ENCODE measurements at regions not wholly inside any gene's neighbourhood (a gene's known extent, or its start where the extent isn't known, plus 50 kb on each side); places are given as distances from the start of the nearest gene placed in this dataset.
"Not testable (repeated sequence)": the region's sequence is repeated elsewhere in the genome, so short reads cannot be mapped to it uniquely, and the experiment has no call there.

DNA sequence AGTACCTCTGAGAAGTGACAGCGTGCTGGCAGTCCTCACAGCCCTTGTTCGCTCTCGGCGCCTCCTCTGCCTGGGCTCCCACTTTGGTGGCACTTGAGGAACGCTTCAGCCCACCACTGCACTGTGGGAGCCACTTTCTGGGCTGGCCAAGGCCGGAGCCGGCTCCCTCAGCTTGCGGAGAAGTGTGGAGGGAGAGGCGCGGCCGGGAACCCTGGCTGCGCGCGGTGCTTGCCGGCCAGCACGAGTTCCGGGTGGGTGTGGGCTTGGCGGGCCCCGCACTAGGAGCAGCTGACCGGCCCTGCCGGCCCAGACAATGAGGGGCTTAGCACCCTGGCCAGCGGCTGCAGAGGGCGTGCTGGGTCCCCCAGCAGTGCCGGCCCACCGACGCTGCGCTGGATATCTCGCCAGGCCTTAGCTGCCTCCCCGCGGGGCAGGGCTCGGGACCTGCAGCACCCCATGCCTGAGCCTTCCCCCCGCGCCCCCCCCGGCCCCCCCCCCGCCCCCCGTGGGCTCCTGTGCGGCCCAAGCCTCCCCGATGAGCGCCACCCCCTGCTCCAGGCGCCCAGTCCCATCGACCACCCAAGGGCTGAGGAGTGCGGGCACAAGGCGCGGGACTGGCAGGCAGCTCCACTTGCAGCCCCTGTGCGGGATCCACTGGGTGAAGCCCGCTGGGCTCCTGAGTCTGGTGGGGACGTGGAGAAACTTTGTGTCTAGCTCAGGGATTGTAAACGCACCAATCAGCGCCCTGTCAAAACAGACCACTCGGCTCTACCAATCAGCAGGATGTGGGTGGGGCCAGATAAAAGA lies 847.7 kb upstream of the CDH6 start:
- not testable (repeated sequence) for DNase-seq

DNA sequence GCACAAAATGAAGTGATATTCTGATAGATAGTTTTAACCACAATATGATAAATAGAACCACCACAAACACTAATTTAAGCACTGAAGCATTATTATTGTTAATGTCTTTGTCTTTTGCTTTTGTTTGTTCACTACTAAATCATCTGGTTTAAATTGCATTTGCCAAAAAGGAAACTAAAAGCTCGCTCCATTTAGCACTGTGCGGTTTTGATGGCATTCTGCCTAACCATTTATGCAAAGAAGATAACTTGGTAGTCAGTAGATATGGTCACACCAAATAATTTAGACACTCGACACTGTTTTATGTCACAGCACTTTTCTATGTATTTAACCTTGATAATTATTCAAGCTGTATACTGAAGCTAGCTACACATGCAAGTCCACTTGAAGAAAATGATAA lies 849.8 kb upstream of the CDH6 start:
- DNase-seq = no peak

DNA sequence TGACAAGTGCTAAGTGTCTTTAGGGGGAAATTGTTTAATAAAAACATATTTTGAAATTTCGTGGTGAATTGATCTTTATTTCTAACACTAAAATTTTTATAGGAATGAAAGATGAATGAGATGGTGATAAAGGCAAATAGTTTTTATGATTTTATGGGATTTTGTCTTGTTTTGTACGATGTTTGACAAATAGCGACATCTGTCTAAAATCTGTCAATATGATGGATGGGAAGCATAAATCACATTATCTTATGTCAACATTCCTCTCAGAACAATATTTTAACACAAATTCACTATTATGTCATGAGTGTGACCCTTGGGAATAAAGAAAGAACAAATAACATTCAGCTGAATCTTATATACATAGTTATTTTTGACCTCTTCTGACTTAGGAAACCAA lies 852.0 kb upstream of the CDH6 start:
- DNase-seq = no peak

GRCh38 chr5:30337084-30337573 lies 856.4 kb upstream of the CDH6 start:
- DNase-seq = no peak

DNA sequence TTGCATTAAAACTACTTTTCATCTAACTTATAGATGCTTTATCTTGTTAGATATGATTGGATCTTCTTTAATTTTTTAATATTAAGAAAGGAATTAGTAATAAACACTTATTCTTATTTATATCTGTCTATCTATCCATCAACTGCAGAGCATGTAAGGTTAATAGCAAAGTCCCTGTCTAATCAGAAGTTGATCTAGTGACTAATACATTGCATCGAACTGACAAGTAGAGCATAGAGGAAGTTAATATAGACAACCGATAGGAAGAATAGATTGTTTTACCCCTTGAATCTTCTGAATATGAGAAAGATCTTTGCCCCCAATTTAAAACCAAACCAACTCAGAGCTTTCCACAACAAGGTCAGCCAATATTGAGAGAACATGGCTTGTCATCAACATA lies 862.0 kb upstream of the CDH6 start:
- no peak for DNase-seq

- DNase-seq = no peak
Observed at GRCh38 chr5:30325795-30326194, 867.7 kb upstream of the CDH6 start.

DNA sequence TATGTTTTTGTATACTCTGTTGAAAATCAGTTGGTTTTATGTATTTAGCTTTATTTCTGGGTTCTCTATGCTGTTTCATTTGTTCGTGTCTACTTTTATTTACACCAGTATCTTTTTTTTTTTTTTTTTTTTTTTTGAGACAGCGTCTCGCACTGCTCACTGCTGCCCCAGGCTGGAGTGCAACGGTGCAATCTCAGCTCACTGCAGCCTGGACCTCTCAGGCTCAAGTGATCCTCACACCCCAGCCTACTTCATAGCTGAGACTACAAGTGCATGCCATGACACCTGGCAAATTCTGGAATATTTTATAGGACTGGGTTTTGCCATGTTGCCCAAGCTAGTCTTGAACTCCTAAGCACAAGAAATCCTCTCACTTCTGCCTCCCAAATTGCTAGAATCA lies 869.4 kb upstream of the CDH6 start:
- no peak for DNase-seq

- DNase-seq = no peak
Observed at GRCh38 chr5:30287890-30288289, 905.6 kb upstream of the CDH6 start.

GRCh38 chr5:30279237-30279636 lies 914.2 kb upstream of the CDH6 start:
- no peak for DNase-seq

DNA sequence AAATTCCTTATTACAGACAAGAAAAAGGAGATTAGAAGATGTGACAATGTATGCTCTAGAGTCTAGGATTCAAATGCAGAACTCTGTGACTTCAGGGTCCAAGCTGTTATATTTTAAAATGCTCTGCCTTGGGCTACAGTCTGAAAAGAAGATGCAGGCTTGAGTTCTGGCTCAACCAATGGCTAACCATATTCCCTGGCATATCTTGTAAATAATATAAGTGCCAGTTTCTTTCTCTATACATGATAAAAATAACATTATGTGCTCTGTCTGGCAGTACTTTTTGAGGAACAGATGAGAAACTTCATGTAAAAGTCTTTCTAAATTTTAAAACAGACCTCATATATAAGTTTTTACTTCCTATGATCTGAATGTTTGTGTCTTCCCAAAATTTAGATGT lies 926.5 kb upstream of the CDH6 start:
- DNase-seq = no peak

- no peak for DNase-seq
Observed at GRCh38 chr5:30239331-30240022, 954.0 kb upstream of the CDH6 start.

DNA sequence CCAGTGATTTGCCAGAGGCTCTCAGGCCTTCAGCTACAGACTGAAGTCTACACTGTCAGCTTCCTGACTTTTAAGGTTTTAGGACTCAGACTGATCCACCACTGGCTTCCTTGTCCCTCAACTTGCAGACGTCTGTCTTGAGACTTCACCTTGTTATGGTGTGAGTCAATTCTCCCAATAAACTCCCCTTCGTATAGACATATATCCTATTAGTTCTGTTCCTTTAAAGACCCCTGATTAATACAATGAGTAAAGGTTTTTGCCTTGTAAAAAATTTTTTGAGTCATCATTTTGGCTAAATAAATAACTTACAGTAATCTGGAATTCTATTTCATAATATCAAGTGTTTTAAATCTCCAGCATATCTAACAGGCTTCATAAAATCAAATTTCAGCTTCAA lies 956.3 kb upstream of the CDH6 start:
- no peak for DNase-seq

DNA sequence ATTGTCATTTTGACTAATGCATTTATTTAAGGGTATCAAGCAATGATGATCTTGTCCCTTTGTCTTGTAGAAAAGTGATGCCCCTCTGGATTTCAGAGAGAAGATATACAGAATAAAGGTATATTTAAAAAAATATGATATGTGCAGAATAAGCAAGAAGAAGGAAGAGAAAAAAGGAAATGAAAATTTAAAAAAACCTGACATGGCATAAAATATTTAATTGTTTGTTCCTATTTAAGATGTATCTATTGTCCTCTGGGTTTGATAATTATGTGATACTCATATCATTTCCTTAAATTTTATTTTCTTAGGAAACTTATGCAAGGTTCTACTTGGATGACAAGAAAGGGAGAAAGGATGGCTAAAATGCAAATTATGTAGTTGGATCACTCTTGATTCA lies 983.7 kb upstream of the CDH6 start:
- DNase-seq = no peak

DNA sequence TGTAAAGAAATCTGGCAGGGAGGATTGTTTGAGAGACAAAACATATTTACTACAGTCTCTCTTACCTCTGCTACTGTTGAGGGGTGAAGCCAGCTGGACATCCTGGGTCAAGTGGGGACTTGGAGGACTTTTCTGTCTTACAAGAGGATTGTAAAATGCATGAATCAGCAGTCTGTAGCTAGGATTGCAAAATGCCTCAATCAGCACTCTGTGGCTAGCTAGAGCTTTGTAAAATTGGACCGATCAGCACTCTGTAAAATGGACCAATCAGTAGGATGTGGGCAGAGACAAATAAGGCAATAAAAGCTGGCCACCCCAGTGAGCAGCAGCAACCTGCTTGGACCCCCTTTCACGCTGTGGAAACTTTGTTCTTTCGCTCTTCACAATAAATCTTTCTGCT lies 995.8 kb upstream of the CDH6 start:
- DNase-seq = no peak

DNA sequence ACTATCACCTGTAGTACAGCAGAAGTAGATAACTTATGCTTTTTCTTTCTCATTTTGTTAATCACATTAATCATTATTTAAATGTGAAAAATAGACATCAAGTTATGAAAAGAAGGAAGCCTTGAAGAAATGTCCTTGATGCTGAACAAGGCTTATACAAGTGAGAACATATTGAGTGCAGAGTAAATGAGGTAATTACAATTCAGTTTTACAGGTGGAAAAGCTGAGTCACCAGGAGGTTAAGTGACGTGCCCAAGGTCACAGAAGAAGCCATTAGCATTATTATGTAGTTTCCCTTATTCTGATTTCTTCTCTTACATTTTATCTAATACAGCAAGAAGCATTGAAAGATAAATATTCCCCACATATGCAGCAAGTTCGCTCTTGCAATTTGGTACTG lies 998.5 kb upstream of the CDH6 start:
- no peak for DNase-seq

- DNase-seq = no peak
Observed at GRCh38 chr5:30194595-30194994, 998.9 kb upstream of the CDH6 start.

DNA sequence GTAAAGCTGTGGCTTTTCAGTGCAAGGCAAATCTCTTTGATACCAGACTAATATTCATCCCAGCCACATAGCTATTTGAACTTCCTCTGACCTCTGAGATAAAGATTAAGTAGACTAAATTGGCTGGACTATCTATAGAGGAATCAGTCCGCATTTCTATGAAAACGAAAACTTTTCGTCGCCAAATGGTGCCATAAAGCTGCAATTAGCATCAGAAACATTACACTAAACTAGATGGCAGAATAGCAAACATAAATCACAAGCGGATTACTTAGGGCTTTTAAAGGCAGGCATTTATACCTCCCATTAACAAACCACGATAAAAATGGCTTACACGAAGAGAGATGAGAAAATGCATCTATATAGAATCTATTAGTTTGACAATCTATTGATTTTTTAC lies 1009.7 kb upstream of the CDH6 start:
- DNase-seq = no peak

DNA sequence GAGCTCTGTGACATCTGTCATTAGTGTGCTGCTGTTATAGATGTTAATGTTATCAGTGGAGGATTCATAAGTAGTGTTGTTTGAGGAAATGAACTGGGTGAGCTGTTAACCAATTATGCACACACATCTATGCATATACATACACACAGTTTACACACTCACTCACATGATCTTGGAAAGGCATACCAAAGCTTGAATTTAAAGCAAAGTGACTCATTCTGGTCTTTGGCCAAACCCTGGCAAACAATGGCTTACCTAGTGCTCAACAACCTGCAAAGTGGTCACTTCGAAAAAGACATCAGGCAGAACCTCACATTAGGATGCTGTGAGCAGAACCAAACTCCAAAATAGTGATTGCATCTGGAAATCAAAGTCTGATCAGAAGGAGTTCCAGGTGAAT lies 1037.3 kb upstream of the CDH6 start:
- DNase-seq = no peak

GRCh38 chr5:30152431-30152830 lies 1041.1 kb upstream of the CDH6 start:
- no peak for DNase-seq

- DNase-seq = no peak
Observed at GRCh38 chr5:30150231-30150630, 1043.3 kb upstream of the CDH6 start.

GRCh38 chr5:30149526-30149925 lies 1044.0 kb upstream of the CDH6 start:
- DNase-seq = no peak

- DNase-seq = no peak
Observed at GRCh38 chr5:30147976-30148375, 1045.5 kb upstream of the CDH6 start.

DNA sequence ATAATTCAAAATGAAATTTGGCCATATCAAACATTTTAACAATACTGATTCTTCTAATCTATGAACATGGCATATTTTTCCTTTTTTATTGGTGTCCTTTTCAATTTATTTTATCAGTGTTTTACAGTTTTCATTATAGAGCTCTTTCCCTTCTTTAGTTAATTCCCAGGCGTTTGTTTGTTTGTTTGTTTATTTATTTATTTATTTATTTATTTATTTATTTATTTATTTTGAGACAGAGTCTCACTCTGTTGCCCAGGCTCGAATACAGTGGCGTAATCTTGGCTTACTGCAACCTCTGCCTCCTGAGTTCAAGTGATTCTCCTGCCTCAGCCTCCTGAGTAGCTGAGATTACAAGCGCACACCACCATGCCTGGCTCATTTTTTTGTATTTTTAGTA lies 1049.4 kb upstream of the CDH6 start:
- not testable (repeated sequence) for DNase-seq

DNA sequence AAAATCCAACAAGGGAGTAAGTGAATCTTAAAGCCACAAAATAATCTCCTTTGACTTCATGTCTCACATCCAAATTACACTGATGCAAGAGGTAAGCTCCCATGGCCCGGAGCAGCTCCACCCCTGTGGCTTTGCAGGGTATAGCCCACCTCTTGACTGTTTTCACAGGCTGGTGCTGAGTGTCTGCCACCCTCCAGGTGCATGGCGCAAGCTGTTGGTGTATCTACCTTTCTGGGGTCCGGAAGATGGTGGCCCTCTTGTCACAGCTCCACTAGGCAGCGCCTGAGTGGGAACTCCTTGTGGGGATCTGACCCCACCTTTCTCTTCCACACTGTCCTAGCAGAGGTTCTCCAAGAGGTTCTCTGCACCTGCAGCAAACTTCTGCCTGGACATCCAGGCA lies 1051.1 kb upstream of the CDH6 start:
- no peak for DNase-seq

- DNase-seq = no peak
Observed at GRCh38 chr5:30121043-30121442, 1072.4 kb upstream of the CDH6 start.
